ENCODE measurements at regions not wholly inside any gene's neighbourhood (a gene's known extent, or its start where the extent isn't known, plus 50 kb on each side); places are given as distances from the start of the nearest gene placed in this dataset.

DNA sequence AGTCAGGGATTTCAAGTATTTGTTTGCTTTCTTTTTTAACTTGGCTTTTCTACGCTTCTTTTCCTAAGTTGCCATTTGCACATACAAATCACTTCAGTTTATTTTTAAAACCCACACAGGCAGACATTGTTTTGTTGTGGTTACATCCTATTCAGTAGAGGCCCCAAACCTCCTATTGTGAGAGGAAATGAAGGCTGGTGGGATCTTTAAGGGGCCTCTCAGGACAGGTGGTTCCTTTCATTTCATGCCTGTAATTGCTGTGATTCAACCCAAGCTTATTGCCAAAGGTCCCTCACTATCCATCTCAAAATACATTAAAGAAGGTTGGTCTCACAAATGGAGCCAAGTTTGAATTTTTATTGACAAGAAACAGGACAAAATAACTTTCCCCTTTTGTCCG lies 257.1 kb downstream of the ADAMTS20 start:
- no peaks in the 10 kb centered on the region for H3K4me1 ChIP-seq (ENCODE audit: insufficient read depth)
- no peaks in the 10 kb centered on the region for H3K36me3 ChIP-seq (ENCODE audit: insufficient read depth)
- 86% methylated on average over 2 of the region's 2 CpGs for WGBS
- no peak for DNase-seq (ENCODE audit: extremely low spot score)
- no peak overlapping the region for H3K4me3 ChIP-seq (ENCODE audit: low read depth, low read length)
- no peak overlapping the region for H3K27ac ChIP-seq (ENCODE audit: low read depth)

DNA sequence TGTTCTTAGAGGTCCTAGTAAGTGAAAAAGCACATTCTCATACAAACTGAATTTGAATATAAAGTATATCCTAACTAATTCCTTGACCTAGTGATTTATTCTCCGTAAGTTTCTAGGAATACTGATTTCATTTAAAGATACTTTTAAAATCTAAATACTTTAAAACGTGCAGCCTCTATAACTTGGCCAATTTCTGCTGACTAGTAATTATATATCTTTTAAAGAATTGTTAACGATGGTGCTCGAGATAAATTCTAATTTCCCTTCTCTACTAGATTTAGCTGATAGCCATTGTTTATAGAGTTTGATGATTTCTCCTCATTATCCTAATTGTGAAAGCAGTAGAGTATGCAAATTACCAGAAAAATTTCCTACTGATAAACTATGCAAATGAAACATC lies 257.9 kb downstream of the ADAMTS20 start:
- no peaks in the 10 kb centered on the region for H3K4me1 ChIP-seq (ENCODE audit: insufficient read depth)
- H3K27ac ChIP-seq (ENCODE audit: low read depth), result no peak overlapping the region
- DNase-seq (ENCODE audit: extremely low spot score), result no peak
- WGBS, result 87% methylated on average over 4 of the region's 4 CpGs
- H3K36me3 ChIP-seq (ENCODE audit: insufficient read depth), result no peaks in the 10 kb centered on the region
- no peak overlapping the region for H3K4me3 ChIP-seq (ENCODE audit: low read depth, low read length)

DNA sequence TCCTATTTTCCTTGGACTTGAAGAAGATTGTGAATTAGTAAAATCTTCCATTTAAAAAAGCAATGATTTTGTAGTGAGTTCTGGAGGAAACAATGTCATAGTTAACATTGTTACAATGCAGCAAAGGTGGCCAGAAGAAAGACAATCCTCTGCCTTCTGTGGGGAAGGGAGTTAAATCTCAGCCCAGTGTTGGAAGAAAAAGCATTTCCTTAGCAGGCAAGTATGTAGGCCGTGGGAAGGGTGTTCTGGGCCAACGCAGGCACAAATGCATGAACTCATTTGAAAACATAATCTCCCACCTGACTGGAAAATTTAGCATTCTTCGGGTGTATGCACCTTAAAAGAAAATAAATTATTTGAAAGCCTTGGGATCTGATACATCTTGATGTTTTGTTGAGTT lies 258.6 kb downstream of the ADAMTS20 start:
- H3K4me1 ChIP-seq (ENCODE audit: insufficient read depth), result no peaks in the 10 kb centered on the region
- WGBS, result 72% methylated on average over 3 of the region's 3 CpGs

GRCh38 chr12:43292699-43293098 lies 259.3 kb downstream of the ADAMTS20 start:
- H3K27ac ChIP-seq (ENCODE audit: low read depth), result no peak overlapping the region
- WGBS, result 71% methylated on average over 2 of the region's 2 CpGs
- no peak overlapping the region for H3K4me3 ChIP-seq (ENCODE audit: low read depth, low read length)
- no peaks in the 10 kb centered on the region for H3K36me3 ChIP-seq (ENCODE audit: insufficient read depth)
- H3K4me1 ChIP-seq (ENCODE audit: insufficient read depth), result no peaks in the 10 kb centered on the region
- no peak for DNase-seq (ENCODE audit: extremely low spot score)

More for the DNA sequence above, 258.6 kb downstream of the ADAMTS20 start:
- no peak for DNase-seq (ENCODE audit: extremely low spot score)
- Histone ChIP-seq H3K4me3 (ENCODE audit: low read depth, low read length) (no peak overlapping the region), H3K27ac (ENCODE audit: low read depth) (no peak overlapping the region), H3K36me3 (ENCODE audit: insufficient read depth) (no peaks in the 10 kb centered on the region)

GRCh38 chr12:43291516-43291915 lies 260.5 kb downstream of the ADAMTS20 start:
- no peak overlapping the region for H3K4me3 ChIP-seq (ENCODE audit: low read depth, low read length)
- no peaks in the 10 kb centered on the region for H3K36me3 ChIP-seq (ENCODE audit: insufficient read depth)
- no peak for DNase-seq (ENCODE audit: extremely low spot score)
- WGBS, result 92% methylated on average over 3 of the region's 3 CpGs
- no peak overlapping the region for H3K27ac ChIP-seq (ENCODE audit: low read depth)
- H3K4me1 ChIP-seq (ENCODE audit: insufficient read depth), result no peaks in the 10 kb centered on the region

DNA sequence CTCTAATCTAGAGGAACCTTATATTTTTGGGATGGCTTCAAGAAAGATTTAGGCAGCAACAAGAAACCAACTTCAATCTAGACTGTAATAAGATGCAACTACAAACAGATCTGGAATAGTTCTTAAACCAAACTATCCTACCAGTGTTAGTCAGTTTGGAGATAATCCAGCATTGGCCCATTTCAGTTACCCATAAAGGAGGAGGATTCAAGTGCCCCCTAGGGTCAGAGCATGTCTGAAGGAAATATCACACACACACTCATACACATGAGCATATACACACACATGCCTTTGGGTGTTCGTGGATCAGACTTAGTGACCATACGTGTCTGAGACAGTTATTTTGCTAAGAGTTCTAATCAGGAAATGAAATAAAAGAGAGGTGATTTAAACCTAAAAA lies 261.2 kb downstream of the ADAMTS20 start:
- H3K4me3 ChIP-seq (ENCODE audit: low read depth, low read length), result no peak overlapping the region
- WGBS, result 95% methylated on average over 2 of the region's 2 CpGs
- no peaks in the 10 kb centered on the region for H3K4me1 ChIP-seq (ENCODE audit: insufficient read depth)

GRCh38 chr12:43289426-43289801 lies 262.6 kb downstream of the ADAMTS20 start:
- no peaks in the 10 kb centered on the region for H3K36me3 ChIP-seq (ENCODE audit: insufficient read depth)
- no peak overlapping the region for H3K4me3 ChIP-seq (ENCODE audit: low read depth, low read length)
- H3K27ac ChIP-seq (ENCODE audit: low read depth), result no peak overlapping the region
- no peak for DNase-seq (ENCODE audit: extremely low spot score)
- no peaks in the 10 kb centered on the region for H3K4me1 ChIP-seq (ENCODE audit: insufficient read depth)
- WGBS, result 10% methylated on average over 5 of the region's 5 CpGs

More for the DNA sequence above, 261.2 kb downstream of the ADAMTS20 start:
- Histone ChIP-seq H3K36me3 (ENCODE audit: insufficient read depth) (no peaks in the 10 kb centered on the region), H3K27ac (ENCODE audit: low read depth) (no peak overlapping the region)
- DNase-seq (ENCODE audit: extremely low spot score), result no peak

GRCh38 chr12:43288671-43289425 lies 263.2 kb downstream of the ADAMTS20 start:
- 41% methylated on average over 15 of the region's 15 CpGs for WGBS
- no peak overlapping the region for H3K27ac ChIP-seq (ENCODE audit: low read depth)
- no peaks in the 10 kb centered on the region for H3K4me1 ChIP-seq (ENCODE audit: insufficient read depth)
- no peak for DNase-seq (ENCODE audit: extremely low spot score)
- H3K36me3 ChIP-seq (ENCODE audit: insufficient read depth), result no peaks in the 10 kb centered on the region
- no peak overlapping the region for H3K4me3 ChIP-seq (ENCODE audit: low read depth, low read length)

DNA sequence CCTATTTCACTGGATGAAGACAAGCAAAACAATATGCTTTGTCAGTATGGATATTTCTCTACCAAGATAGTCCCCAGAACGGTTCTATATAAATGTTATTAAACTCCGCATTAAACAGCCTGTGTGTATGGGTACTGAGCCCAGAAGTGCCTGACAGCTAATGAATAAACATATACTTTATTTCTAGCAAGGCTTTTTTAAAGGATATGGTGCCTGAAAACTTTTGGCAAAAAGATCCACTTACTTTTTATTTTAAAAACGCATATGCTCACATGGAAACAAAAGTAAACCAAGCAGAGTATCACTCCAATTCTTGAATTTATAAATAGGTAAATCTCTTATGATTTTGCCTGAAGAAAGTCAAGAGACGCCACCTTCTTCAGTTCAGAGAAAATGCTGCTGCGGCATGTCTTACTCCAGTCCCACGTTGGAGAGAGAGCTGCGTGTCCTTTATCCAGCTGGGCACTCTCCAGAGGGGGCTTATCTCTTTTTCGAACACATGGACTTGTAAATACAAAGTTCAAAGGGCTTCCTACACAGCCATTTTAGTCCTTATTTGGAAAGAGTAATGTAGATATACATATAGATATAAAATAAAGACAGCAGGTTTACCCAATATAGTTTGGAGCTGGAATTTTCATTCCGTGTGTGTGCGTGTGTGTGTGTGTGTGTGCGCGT lies 264.2 kb downstream of the ADAMTS20 start:
- H3K4me3 ChIP-seq (ENCODE audit: low read depth, low read length), result no peak overlapping the region
- no peaks in the 10 kb centered on the region for H3K36me3 ChIP-seq (ENCODE audit: insufficient read depth)
- DNase-seq (ENCODE audit: extremely low spot score), result no peak
- WGBS, result 31% methylated on average over 12 of the region's 12 CpGs
- no peak overlapping the region for H3K27ac ChIP-seq (ENCODE audit: low read depth)
- no peaks in the 10 kb centered on the region for H3K4me1 ChIP-seq (ENCODE audit: insufficient read depth)

DNA sequence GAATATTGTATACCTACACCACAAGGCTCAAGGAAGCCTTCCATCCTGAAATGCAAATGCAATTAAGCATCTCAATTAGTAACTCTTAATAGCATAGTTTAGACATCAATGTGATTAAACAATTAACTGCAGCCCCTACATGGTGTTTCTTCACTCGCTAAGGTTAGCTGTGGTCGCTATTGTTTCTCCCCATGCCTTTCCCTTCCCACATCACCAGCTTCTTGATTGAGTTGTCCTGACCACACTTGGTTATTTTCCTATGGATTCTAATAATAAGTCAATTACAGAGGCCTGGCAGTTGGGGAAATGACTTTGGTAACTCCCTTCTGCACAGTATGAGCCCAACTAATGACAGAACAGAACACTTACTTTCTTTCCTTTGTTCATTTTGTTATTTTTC lies 265.0 kb downstream of the ADAMTS20 start:
- no peak for DNase-seq (ENCODE audit: extremely low spot score)
- Histone ChIP-seq H3K4me1 (ENCODE audit: insufficient read depth) (no peaks in the 10 kb centered on the region), H3K36me3 (ENCODE audit: insufficient read depth) (no peaks in the 10 kb centered on the region), H3K27ac (ENCODE audit: low read depth) (no peak overlapping the region), H3K4me3 (ENCODE audit: low read depth, low read length) (no peak overlapping the region)
- 95% methylated on average over 2 of the region's 2 CpGs for WGBS

- no peaks in the 10 kb centered on the region for H3K4me1 ChIP-seq (ENCODE audit: insufficient read depth)
- DNase-seq (ENCODE audit: extremely low spot score), result no peak
- WGBS, result 39% methylated on average over 4 of the region's 4 CpGs
- H3K4me3 ChIP-seq (ENCODE audit: low read depth, low read length), result no peak overlapping the region
- no peaks in the 10 kb centered on the region for H3K36me3 ChIP-seq (ENCODE audit: insufficient read depth)
- H3K27ac ChIP-seq (ENCODE audit: low read depth), result no peak overlapping the region
Observed at GRCh38 chr12:43285159-43285598, 266.8 kb downstream of the ADAMTS20 start.

DNA sequence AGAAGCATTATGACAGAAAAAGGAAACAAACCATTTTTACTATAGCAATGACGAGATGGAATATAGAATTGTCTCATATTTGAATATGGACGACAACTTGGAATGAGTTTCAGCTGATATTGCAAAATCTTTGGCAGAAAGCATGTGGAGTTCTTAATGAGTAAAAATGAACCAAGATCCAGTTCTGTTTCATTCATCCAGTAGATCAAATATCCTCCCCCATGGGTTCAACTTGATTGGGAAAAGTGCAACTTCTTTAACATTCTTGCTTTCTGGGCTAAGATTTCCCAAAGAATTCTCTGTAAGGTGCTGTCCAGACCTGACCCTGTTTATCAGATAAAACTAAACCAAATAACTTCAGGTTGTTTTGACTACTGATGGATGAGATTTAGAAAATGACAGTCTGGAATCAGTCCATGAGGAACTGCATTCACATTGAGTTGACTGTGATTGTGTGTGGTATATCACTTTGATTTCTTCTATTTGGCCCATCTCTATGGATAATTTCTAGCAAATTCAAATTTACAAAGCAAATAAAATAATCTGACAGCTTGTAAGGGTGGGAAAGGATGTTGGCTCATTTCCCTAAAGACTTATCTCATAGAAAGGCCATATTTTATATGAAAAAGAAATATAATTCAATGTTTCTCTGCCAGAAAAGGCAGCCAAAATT lies 267.4 kb downstream of the ADAMTS20 start:
- no peaks in the 10 kb centered on the region for H3K4me1 ChIP-seq (ENCODE audit: insufficient read depth)
- H3K4me3 ChIP-seq (ENCODE audit: low read depth, low read length), result no peak overlapping the region
- DNase-seq (ENCODE audit: extremely low spot score), result no peak
- WGBS, result 70% methylated on average over 2 of the region's 2 CpGs
- no peak overlapping the region for H3K27ac ChIP-seq (ENCODE audit: low read depth)
- no peaks in the 10 kb centered on the region for H3K36me3 ChIP-seq (ENCODE audit: insufficient read depth)

- no peak for DNase-seq (ENCODE audit: extremely low spot score)
- H3K36me3 ChIP-seq (ENCODE audit: insufficient read depth), result no peaks in the 10 kb centered on the region
- no peak overlapping the region for H3K4me3 ChIP-seq (ENCODE audit: low read depth, low read length)
- no peak overlapping the region for H3K27ac ChIP-seq (ENCODE audit: low read depth)
- no peaks in the 10 kb centered on the region for H3K4me1 ChIP-seq (ENCODE audit: insufficient read depth)
Observed at GRCh38 chr12:43283206-43283605, 268.8 kb downstream of the ADAMTS20 start.

DNA sequence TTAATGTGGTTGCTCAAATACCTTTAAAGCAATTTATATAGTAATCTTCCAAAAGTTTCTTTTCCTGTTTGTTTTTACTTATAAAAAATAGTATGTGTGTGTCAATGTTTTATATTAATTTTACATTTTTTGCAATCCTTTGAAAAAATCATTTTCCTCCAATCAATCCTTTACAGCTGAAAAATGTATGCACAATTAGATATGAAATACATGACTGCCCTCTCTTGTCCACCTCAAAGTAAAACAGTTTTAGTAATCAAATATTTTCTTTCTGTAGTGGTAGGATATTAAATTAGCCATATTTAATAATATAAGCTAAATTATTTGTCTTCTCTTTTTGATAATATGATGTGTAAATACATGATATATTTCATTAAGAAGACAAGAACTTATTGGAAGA lies 269.9 kb downstream of the ADAMTS20 start:
- no peak for DNase-seq (ENCODE audit: extremely low spot score)
- H3K36me3 ChIP-seq (ENCODE audit: insufficient read depth), result no peaks in the 10 kb centered on the region

More for the DNA sequence above, 269.9 kb downstream of the ADAMTS20 start:
- no peaks in the 10 kb centered on the region for H3K4me1 ChIP-seq (ENCODE audit: insufficient read depth)
- no peak overlapping the region for H3K4me3 ChIP-seq (ENCODE audit: low read depth, low read length)
- H3K27ac ChIP-seq (ENCODE audit: low read depth), result no peak overlapping the region
